ENCODE measurements at regions not wholly inside any gene's neighbourhood (a gene's known extent, or its start where the extent isn't known, plus 50 kb on each side); places are given as distances from the start of the nearest gene placed in this dataset.

GRCh38 chr3:78410077-78410476 lies 1357.7 kb downstream of the ROBO1 start:
- no peak overlapping the region for H4K8ac ChIP-seq (replicated peaks; ENCODE audit: insufficient read length, low read depth, low read length)
- H2BK12ac ChIP-seq (ENCODE audit: insufficient read length, low read depth, low read length), result no peak overlapping the region
- no peak overlapping the region for H3K9ac ChIP-seq (ENCODE audit: extremely low read depth, insufficient read length, low read length)
- Mint-ChIP-seq H3K36me3 (ENCODE audit: insufficient read depth in 1 of 3, low read depth in 3 of 3) (no peaks in the 10 kb centered on the region), H3K9me3 (no peaks in the 10 kb centered on the region), H3K27me3 (ENCODE audit: low read depth) (no peaks in the 10 kb centered on the region), H3K27ac (no peak overlapping the region), H3K4me3 (no peak overlapping the region), H3K4me1 (peaks cover 3 to 9% of the 10 kb centered on the region in 2 experiments; a peak in 3 of 4 replicates)
- no CpG with 5 or more reads among the region's 2 CpGs for WGBS (ENCODE audit: extremely low coverage, insufficient read length, low lambda C conversion rate)
- no peak overlapping the region for H2BK120ac ChIP-seq (ENCODE audit: low read depth, low read length, poor library complexity, severe bottlenecking)
- H3K56ac ChIP-seq (ENCODE audit: insufficient read length, low read depth, low read length), result no peak overlapping the region
- H2BK20ac ChIP-seq (ENCODE audit: low read depth, low read length, poor library complexity, severe bottlenecking), result no peak overlapping the region
- H3K9me3 ChIP-seq (ENCODE audit: control insufficient read depth, low read depth, low read length), result no peaks in the 10 kb centered on the region
- no peaks in the 10 kb centered on the region for H3K4me1 ChIP-seq (ENCODE audit: insufficient read depth, low read length)
- H3K23me2 ChIP-seq (ENCODE audit: insufficient read length, low read depth, low read length, poor library complexity, severe bottlenecking), result no peaks in the 10 kb centered on the region
- no peak overlapping the region for H2BK15ac ChIP-seq (ENCODE audit: low read depth, low read length)
- no peaks in the 10 kb centered on the region for H3K79me1 ChIP-seq (ENCODE audit: insufficient read depth, low read depth, low read length, poor library complexity, severe bottlenecking)
- no peak overlapping the region for H2BK5ac ChIP-seq (ENCODE audit: insufficient read length, low read length)
- no peak overlapping the region for H3K14ac ChIP-seq (ENCODE audit: insufficient read depth, low read length)
- no peak for DNase-seq
- no peak overlapping the region for H3K4me2 ChIP-seq (ENCODE audit: insufficient read depth, insufficient read length, low read length)
- H3T11ph ChIP-seq (ENCODE audit: low read length), result no peak overlapping the region
- TF ChIP-seq, protein P1, sequence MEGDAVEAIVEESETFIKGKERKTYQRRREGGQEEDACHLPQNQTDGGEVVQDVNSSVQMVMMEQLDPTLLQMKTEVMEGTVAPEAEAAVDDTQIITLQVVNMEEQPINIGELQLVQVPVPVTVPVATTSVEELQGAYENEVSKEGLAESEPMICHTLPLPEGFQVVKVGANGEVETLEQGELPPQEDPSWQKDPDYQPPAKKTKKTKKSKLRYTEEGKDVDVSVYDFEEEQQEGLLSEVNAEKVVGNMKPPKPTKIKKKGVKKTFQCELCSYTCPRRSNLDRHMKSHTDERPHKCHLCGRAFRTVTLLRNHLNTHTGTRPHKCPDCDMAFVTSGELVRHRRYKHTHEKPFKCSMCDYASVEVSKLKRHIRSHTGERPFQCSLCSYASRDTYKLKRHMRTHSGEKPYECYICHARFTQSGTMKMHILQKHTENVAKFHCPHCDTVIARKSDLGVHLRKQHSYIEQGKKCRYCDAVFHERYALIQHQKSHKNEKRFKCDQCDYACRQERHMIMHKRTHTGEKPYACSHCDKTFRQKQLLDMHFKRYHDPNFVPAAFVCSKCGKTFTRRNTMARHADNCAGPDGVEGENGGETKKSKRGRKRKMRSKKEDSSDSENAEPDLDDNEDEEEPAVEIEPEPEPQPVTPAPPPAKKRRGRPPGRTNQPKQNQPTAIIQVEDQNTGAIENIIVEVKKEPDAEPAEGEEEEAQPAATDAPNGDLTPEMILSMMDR (conservative IDR thresholded peaks at IDR 0.05), result no peak
- no peaks in the 10 kb centered on the region for H3K27me3 ChIP-seq (ENCODE audit: insufficient read depth, low read length)
- H2AFZ ChIP-seq (ENCODE audit: low read length), result no peak overlapping the region
- H4K5ac ChIP-seq (ENCODE audit: insufficient read length, low read depth, low read length), result no peak overlapping the region
- no peak overlapping the region for H2AK5ac ChIP-seq (ENCODE audit: insufficient read length, low read length)
- no peak overlapping the region for H4K91ac ChIP-seq (ENCODE audit: insufficient read length, low read depth, low read length)
- H4K20me1 ChIP-seq (ENCODE audit: control insufficient read depth, insufficient read depth, insufficient read length), result no peaks in the 10 kb centered on the region
- no peak overlapping the region for H3K4ac ChIP-seq (ENCODE audit: low read depth, low read length)
- no peak overlapping the region for H3K27ac ChIP-seq (ENCODE audit: insufficient read length, low read depth, low read length)
- no peak overlapping the region for H3K18ac ChIP-seq (ENCODE audit: insufficient read length, low read depth, low read length)
- no peak overlapping the region for H3K23ac ChIP-seq (ENCODE audit: insufficient read length, low read depth, low read length)
- no peaks in the 10 kb centered on the region for H3K79me2 ChIP-seq (ENCODE audit: insufficient read depth, low read length)
